Sigmoid colon (tissue), 4 donors: ENCODE measurements at regions not wholly inside any gene's neighbourhood (a gene's known extent, or its start where the extent isn't known, plus 50 kb on each side); places are given as distances from the start of the nearest gene placed in this dataset.
"Not testable (repeated sequence)": the region's sequence is repeated elsewhere in the genome, so short reads cannot be mapped to it uniquely, and the experiment has no call there.

ENCODE experiments used
- POLR2A ChIP-seq, 2 donors: fragments of 450-650 bp; IDR thresholded peaks; one replicate each; pipeline ENCODE4 v1.6.1; 2016; ENCODE audit warnings: antibody characterized with exemption in 2 of 2, mild to moderate bottlenecking in 2 of 2, moderate library complexity in 2 of 2
- POLR2AphosphoS5 ChIP-seq, 4 donors: sonication (generic); formaldehyde crosslinking; IDR thresholded peaks; one replicate each; pipeline ENCODE4 v1.6.1; 2017; ENCODE audit warnings: antibody characterized with exemption in 4 of 4
- TF ChIP-seq, protein P1 (sequence below), 4 experiments: fragments of 450-650 bp in 3 of 4; fragments of 200-600 bp in 1 of 4; IDR thresholded peaks; one replicate each; pipeline ENCODE4 v1.5.1; 2016 to 2019; ENCODE audit warnings: antibody characterized with exemption in 4 of 4, mild to moderate bottlenecking in 3 of 4, moderate library complexity in 2 of 4

DNA sequence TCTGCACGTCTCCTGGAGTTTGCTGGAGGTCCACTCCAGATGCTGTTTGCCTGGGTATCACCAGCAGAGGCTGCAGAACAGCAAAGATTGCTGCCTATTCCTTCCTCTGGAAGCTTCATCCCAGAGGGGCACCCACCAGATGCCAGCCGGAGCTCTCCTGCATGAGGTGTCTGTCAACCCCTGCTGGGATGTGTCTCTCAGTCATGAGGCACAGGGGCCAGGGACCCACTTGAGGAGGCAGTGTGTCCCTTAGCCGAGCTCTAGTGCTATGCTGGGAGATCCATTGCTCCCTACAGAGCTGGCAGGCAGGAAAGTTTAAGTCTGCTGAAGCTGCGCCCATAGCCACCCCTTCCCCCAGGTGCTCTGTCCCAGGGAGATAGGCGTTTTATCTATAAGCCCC, 178.3 kb upstream of the KCNH7 start:
- TF ChIP-seq, protein P1, sequence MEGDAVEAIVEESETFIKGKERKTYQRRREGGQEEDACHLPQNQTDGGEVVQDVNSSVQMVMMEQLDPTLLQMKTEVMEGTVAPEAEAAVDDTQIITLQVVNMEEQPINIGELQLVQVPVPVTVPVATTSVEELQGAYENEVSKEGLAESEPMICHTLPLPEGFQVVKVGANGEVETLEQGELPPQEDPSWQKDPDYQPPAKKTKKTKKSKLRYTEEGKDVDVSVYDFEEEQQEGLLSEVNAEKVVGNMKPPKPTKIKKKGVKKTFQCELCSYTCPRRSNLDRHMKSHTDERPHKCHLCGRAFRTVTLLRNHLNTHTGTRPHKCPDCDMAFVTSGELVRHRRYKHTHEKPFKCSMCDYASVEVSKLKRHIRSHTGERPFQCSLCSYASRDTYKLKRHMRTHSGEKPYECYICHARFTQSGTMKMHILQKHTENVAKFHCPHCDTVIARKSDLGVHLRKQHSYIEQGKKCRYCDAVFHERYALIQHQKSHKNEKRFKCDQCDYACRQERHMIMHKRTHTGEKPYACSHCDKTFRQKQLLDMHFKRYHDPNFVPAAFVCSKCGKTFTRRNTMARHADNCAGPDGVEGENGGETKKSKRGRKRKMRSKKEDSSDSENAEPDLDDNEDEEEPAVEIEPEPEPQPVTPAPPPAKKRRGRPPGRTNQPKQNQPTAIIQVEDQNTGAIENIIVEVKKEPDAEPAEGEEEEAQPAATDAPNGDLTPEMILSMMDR (IDR thresholded peaks at IDR 0.05): not testable (repeated sequence)
- not testable (repeated sequence) for TF ChIP-seq POLR2A, POLR2AphosphoS5 (IDR thresholded peaks at IDR 0.05)
